ENCODE measurements at regions not wholly inside any gene's neighbourhood (a gene's known extent, or its start where the extent isn't known, plus 50 kb on each side); places are given as distances from the start of the nearest gene placed in this dataset.

DNA sequence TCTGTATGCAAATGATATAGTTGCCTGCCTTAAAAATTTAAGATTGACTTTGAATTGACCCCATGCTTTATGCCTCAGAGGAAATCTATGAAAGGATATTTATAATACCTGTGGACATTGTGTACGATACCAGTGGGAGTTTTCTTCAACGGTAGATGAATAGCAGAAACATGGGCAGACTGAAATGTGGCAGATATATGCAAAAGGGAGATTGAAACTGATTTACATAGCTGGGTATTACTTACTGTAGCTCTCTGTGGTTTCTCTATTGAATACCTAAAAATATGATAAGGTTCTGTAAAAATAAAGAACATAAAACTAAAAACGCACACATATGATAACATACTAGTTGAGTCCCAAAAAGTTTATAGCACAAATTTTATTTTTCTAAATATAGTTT, 345.2 kb upstream of the PCSK5 start:
- TF ChIP-seq, protein P1, sequence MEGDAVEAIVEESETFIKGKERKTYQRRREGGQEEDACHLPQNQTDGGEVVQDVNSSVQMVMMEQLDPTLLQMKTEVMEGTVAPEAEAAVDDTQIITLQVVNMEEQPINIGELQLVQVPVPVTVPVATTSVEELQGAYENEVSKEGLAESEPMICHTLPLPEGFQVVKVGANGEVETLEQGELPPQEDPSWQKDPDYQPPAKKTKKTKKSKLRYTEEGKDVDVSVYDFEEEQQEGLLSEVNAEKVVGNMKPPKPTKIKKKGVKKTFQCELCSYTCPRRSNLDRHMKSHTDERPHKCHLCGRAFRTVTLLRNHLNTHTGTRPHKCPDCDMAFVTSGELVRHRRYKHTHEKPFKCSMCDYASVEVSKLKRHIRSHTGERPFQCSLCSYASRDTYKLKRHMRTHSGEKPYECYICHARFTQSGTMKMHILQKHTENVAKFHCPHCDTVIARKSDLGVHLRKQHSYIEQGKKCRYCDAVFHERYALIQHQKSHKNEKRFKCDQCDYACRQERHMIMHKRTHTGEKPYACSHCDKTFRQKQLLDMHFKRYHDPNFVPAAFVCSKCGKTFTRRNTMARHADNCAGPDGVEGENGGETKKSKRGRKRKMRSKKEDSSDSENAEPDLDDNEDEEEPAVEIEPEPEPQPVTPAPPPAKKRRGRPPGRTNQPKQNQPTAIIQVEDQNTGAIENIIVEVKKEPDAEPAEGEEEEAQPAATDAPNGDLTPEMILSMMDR (conservative IDR thresholded peaks at IDR 0.05 in 1 of 2, IDR thresholded peaks at IDR 0.05 in 1 of 2; ENCODE audit: extremely low read depth in 1 of 2, insufficient read depth in 1 of 2, low read depth in 1 of 2, low read length in 2 of 2) = no peak
- TF ChIP-seq EZH2 (IDR thresholded peaks at IDR 0.05; ENCODE audit: borderline replicate concordance, low read length) = no peak
